NCI-H1694 treated with DMSO at 0.1 percent for 48 hours (cell line): ENCODE measurements at regions not wholly inside any gene's neighbourhood (a gene's known extent, or its start where the extent isn't known, plus 50 kb on each side); places are given as distances from the start of the nearest gene placed in this dataset.
"Not testable (repeated sequence)": the region's sequence is repeated elsewhere in the genome, so short reads cannot be mapped to it uniquely, and the experiment has no call there.

Experiments
- DNase-seq: peaks from one replicate; lab custom pipeline; 2025; lab: John Stamatoyannopoulos, UW

DNA sequence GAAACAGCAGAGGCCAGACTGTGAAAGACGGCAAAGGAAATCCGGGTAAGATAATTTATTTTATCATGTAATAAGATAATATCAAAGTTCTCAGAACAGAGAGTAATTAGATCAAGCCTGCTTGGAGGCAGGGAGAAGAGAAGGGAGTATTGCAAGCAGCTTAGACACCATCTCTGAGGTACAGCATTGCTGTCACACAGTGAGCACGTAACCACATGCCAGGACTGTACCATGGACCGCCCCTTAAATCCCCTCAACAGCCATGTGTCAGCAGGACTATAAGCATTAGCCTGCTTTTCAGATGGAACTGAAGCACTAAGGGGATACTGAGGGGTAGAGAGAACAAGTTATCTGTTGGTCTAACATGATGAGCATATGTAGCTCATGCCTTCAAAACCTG is 141.5 kb downstream of the C6orf118 start:
- no peak for DNase-seq

DNA sequence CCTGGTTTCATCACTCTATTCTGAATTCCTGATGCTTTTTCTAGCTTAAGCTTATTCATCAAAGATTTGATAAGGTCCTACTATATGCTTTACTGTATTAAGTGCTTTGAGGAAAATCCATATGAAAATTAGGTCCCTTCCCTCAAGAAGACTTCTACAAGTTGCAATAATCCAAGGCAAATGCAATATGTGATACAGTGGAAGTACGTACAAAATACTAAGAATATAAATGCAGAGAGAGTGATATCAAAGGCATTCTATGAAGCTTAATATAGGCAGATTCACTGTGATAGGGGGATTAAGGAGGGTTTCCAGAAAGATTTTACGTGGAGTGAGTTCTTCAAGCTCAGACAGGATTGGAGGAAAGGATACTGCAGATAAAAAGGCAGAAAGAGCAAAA is 142.1 kb downstream of the C6orf118 start:
- no peak for DNase-seq

DNA sequence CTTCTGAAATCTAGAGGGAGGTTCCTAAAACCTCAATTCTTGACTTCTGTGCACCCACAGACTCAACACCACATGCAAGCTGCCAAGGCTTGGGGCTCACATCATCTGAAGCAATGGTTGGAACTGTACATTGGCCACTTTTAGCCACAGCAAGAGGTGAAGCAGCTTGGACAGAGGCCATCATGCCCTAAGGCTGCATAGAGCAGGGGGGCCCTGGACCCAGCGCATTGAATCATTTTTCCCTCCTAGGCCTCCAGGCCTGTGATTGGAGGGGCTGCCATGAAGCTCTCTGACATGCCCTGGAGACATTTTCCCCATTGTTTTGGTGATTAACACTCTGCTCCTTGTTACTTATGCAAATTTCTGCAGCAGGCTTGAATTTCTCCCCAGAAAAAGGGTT is 145.9 kb downstream of the C6orf118 start:
- DNase-seq = no peak

DNA sequence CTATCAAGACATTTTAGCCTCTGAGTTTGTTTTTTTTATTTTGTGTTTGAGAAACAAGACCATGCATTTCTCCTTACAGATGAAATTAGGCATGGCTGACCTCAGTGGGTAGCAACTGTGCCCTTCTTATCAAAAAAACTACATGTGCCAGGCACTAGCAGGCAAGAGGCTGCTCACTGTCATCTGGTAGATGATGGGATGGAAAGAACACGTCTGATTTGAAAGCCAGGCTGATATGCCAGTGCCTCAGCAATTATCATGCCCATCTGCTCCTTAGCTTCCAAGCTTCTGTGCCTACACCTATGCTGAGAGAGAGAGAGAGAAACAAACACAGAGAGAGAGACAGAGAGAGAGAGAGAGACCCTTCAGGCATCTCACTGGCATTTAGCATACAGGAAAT is 149.9 kb downstream of the C6orf118 start:
- no peak for DNase-seq

DNA sequence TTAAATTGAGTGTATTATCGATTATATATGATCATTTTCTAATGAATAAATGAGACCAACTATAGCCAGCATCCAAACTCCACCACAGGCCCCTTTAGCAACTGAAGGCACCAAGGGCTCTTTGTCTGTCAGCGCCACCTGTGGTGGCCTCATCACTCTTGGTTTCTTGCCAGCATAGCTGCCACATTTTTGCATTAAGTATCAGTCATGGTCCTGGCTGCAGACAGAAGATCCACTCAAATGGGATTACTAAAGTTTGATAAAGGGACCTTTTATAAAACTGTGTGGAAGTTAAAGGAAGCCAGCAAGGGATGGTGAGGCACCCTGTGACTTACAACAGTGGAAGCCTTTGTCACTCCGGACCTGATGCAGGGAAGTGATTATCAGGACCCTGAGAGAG is 162.9 kb downstream of the C6orf118 start:
- no peak for DNase-seq

DNA sequence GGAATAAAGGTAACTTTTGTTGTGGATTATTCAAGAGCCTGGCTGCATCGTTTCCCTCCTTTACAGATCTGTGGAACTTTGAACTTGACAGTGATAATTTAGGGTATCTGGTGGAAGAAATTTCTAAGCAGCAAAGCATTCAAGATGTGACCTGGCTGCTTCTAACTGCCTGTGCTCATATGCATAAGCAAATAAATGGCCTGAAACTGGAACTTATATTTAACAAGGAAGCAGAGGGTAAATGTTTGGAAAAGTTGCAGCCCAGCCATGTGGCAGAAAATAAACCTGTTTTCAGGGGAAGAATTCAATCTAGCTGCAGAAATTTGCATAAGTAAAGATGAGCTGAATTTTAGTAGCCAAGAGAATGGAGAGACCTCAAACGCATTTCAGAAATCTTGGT is 173.5 kb downstream of the C6orf118 start:
- no peak for DNase-seq

DNA sequence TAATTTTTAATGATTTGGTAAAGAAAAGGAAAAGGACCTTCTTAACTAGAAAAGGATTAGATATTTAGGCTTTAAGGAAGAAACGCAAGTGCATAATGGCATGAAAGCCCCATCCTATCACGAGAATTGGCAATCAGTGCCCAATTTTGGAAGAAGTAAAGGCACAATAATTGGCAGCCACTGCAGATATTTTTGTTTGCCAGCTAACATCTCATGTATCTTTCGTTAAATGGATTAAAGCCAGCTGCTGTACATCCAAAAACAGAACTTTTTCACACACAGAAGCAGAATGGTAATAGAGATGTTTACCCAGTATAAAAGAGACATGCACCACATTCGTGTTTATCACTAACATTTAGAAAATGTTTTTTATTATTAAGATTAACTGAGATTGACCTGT is 180.3 kb downstream of the C6orf118 start:
- no peak for DNase-seq

DNA sequence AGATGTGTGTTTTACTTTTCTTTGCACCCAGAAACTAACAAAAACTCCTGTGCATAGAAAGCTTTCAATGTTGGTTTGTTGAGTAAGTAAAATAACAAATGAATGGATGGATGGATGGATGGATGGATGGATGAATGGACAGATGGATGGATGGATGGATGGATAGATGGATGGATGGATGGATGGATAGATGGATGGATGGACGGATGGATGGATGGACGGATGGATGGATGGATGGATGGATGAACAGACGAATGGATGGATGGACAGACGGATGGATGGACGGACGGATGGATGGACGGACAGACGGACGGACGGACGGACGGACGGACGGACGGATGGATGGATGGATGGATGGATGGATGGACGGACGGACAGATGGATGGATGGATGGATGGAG is 181.7 kb downstream of the C6orf118 start:
- DNase-seq = not testable (repeated sequence)

DNA sequence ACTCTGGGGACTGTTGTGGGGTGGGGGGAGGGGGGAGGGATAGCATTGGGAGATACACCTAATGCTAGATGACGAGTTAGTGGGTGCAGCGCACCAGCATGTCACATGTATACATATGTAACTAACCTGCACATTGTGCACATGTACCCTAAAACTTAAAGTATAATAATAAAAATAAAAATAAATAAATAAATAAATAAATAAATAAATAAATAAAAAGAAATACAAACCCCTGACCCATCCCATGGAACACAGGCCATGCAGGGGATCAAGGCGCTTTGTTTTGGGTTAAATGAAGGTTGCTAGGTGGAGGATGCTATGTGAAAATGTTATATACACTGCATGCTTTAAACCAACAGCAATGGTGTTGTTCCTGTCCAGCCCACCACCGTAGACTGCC is 184.7 kb downstream of the C6orf118 start:
- DNase-seq = not testable (repeated sequence)

DNA sequence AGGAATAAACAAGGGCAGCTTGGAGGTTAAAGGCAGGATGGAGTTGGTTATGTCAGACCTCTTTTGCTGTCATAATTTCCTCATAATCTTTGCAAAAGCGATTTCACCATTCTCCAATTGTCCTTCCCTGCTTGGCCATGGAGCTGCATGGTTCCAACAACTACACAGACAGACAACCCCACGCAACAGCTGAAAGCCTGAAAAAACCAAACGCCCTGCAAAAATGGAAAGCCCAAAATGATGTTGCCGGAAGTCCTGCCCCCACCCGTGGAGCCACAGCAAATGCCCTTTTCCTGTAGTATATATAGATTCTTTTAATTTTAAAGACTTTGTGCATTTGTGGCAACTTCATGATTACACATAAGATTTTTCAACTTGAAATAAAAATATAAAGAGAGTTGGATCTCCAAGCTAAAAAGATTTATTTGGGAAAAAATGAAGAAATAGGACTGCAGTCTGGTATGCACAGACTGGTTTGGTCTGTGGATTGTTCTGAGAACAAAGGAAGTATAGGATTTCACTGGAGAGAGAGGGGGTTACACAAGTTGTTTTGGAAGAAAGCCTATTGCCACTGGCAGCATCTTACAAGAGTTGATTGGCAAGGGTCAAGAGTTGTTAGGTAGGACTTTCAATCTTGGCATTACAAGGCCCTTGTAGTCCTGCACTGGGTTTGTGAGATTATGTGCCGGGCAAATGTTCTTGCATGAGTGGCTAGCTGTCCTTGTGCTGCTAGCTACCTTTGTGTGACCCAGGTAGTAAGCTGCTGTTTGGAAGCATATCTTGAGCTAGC is 190.0 kb downstream of the C6orf118 start:
- no peak for DNase-seq

DNA sequence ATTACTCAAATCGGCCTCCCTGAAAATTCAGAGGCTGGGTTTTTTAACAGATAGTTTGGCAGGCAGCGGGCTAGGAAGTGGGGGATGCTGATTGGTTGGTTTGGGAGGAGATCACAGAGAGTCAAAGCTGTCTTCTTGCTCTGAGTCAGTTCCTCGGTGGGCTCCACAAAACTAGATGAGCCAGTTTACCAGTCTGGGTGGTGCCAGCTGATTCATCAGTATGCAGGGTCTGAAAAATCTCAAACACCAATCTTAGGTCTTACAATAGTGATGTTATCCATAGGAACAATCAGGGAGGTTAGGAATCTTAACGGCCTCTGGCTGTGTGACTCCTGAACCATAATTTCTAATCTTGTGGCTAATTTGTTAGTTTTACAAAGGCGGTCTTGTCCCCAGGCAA is 190.7 kb downstream of the C6orf118 start:
- DNase-seq = no peak

DNA sequence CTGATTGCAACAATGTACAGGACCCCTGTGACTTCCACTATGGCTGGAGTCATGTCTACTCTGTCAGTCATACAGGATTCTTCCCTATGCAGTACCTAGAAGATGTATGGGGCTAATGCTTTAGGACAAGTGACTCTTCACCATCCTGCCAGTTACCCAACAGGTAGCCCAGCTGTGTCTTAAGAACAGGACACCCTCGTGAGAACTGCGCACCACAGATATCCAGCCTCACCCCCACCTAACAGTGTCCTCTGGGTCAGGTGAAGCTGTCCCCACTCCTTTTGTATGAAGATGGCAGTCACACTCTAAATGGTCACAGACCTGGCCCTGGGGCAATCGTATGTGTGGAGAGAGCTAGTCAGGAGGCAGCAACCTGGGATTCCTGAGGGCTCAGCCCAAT is 191.6 kb downstream of the C6orf118 start:
- no peak for DNase-seq

DNA sequence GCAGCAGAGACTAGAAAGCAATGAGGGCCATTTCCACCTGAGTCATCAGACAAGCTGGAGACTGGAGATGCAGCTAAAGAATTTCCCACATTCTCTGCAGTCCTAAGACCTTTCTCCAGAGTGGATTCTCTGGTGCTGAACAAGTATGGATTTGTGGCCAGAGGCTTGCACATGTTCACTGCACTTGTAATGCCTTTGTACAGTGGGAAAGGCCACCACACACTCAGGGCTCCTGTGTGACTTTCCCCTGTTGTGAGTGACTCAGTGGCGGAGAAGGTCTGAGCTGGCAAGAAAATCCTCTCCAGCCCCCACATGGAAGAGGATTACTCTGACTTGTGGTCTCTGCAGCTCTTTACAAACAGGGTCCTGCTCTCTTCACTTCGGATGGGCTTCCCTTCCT is 192.3 kb downstream of the C6orf118 start:
- DNase-seq = no peak

DNA sequence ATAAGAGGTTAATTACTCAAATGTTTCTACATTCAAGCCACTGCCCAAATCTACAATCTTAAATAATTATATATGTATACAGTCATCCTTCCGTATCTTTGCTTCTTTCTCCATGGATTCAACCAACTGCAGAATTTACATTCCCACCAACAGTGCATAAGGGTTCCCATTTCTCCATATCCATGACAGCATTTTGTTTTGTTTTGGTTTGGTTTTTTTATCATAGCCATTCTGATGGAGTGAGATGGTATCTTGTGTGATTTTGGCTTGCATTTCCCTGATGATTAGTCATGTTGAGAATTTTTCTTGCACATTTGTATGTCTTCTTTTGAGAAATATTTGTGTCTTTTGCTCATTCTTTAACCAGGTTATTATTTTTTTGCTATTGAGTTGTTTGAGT is 198.5 kb downstream of the C6orf118 start:
- DNase-seq = no peak

DNA sequence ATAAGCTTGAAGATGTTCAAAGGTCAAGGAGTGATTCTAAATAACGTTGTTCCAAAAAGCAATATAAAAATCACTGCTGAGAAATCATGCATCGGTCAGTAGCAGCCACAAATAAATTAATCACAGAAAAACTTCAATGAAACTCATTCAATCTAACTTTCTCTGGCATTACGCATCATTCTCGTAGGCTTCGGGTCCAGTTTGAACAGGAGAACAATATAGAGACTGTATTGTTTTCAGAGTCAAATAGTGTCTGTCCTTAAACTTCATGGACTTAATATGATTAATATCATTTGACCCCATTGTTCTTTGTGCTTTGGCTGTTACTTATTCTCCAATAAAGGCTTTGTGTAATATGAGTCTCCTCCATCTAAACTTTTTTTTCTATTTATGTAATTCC is 200.4 kb downstream of the C6orf118 start:
- no peak for DNase-seq

DNA sequence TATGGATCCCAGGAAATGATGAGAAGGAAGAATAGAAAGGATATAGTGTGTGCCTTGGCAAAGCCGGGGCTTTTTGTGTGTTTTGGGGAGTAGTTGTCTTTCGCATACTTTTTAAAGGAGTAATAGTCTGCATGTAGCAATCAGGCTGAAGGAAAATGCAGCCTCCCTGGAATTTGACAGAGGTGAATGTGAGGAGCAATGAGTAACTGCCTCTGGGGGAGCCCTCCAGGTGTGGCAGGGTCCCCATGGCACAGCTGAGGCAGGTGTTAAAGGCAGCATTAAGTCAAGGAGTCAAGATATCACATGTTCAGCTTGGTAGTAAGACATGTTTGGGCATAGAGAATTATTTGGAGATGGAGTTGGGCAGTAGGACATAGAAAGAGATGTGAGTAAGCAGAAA is 203.1 kb downstream of the C6orf118 start:
- DNase-seq = no peak

DNA sequence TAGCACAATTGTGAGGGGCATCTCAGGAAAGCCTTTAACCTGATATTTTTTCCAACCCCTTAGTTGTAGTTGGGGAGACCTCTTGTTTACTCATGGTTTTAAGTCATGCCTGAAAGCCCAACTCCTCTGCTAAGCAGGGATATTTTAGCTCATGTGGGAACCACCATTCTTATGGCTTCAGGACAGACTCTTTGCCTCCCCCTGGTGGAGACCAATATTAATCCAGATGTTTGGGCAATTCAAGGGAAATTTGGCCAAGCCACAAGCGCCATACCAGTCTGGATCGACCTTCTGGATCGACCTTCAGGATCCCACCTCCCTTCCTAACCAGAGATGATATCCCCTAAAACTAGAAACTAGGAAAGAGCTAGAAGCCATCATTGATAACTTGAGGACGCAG is 211.2 kb downstream of the C6orf118 start:
- DNase-seq = no peak

DNA sequence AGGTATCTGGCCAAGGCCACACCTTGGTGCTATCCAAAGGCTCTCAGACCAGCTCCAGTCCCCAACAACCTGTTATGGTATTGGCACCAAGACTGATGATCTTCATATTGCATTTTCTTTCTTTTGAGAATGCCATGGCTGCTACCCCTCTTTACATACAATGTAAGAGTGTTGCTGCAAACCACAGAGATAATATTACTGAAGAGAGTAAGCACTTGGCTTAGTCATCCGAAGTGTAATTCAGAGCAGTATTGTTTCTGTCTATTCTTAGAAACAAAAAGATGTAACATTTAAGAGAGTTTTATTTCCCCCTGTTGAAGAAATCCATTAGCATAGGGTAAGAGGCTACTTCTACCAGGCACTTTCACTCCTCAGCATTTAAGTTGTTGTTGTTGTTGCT is 212.5 kb downstream of the C6orf118 start:
- DNase-seq = no peak

DNA sequence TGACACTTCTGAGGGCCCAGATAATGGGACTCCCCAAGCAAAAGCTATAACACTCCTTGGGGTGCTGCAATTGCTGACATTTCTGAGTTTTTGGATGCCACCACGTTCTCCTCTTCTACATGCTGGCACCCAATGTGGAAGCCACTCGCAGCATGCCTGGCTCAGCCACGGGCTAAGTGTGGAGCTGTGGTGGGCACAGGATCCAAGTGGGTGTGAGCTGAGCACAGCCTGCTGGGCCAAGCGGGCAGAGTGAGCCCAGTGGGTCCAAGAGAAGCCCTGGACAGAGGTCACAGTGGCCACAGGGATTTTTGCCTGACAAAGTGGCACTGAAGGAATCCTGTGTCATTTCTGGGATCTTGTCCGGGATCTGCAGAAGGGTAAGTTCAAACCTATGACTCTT is 213.2 kb downstream of the C6orf118 start:
- DNase-seq = no peak

DNA sequence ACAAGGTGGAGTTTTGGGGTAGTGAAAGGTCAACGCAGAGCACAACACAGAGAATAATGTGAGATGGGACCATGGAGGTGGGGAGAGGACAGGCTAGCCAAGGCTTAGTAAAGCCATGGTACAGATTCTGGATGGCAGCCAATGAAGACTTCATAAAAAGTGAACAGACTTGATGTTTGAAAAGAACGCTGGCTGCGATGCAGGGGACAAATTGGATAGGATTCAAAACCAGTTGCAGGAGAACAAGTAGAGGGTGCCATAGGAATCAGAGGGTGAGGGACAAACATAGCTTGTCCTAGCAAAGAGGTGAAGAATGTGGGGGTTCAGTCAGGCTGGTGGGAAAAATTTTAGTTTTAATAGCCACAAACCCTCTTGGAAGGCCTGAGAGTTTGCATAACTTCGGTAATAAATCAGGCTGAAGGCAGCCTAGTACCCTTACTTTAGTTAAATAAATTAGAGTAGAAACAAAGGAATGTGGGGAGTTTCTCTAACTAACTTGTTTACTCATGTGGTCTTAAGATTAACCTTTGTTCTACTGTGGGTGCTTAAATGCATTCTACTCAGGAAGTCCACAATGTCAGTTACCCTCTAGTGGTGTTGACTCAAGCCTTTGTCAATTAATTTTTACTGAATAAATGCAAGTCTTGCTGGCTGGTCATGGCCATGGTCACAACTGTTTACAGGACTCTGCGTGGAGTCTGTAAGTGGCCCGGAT is 216.4 kb downstream of the C6orf118 start:
- no peak for DNase-seq

DNA sequence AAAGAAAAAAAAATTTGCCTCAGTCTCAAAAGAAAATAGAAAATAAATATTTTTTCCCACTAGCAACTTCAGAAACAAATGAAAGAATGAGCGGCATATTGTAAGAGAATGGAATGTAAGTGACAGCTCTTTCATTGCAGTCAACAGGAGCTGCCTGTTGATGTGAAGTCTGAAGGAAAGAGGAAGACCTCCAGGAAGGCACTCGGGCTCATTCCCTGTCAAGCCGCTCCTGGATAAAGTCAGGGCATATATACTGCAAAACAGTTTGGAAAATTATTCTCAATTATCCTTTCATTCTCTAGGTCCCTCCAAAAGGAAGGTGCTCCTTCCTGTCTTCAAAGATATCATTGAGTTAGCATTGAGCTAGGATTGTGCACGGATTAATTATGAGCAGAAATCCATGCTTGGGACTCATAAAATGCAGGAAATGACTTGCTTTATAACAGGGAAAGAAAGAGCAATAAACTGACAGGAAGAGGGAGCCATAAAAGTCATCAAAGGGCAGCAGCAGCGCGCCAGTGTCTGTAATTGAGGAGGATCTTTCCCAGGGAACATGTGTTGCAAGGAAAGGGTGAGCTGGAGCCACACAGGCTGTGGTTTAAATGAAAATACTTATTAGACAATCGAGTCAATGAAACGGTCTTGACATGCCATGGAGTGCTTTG is 218.2 kb downstream of the C6orf118 start:
- no peak for DNase-seq

DNA sequence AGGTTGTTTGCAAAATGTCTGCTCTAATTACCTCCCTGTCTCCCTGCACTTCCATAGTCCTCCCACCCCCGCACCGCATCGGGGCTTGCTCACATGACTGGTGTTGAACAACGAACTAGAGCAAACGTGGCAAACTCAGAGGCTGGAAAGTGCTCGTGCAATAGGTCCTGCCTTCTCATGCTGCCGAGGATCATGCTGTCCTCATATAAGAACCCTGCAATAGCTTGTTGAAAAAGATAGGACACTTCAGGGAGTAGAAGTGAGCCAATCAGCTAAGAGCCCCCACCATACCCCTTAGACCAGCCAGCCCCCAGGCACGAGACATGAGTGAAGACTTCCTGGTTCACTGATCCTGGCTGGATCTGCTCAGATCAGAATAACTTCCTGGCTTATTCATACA is 219.2 kb downstream of the C6orf118 start:
- DNase-seq = no peak

DNA sequence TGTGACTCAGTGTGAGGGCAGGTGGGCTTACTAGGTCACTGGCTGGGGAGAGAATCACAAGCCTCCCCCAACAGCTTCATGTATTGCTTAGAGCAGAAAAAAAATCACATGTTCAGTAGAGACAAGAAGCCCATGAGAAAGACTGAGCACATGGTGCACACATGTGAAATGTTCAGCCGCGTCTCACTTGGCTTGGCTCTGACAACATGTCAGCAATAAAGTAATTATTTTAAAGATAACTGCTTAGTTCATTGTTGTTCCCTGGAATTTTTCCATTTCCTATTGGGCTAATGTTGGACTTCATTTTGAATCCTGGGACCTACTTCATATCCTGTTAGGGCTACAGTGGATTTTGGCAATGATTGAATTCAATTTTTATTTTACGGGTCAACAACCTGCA is 222.6 kb downstream of the C6orf118 start:
- DNase-seq = no peak
